ENCODE measurements at regions not wholly inside any gene's neighbourhood (a gene's known extent, or its start where the extent isn't known, plus 50 kb on each side); places are given as distances from the start of the nearest gene placed in this dataset.

DNA sequence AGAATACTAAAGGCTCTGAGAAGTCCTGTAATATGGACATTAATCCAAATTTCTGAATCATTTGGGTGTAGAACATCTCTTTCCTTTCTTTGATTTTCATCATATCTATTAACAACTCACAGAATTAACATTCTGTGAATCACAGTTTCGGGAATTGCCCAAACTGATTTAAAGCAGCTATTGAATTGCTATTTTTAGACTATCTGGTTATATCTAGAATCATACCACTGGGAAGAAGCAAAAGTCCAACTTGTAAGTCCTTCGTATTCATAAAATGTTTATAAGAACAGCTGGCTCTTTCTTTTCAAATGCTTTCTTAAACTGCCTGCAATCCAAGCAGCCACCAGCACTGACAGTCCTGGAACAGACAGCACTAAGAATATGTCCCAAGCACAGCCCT, 733.0 kb downstream of the NTRK3 start:
- TF ChIP-seq, protein P1, sequence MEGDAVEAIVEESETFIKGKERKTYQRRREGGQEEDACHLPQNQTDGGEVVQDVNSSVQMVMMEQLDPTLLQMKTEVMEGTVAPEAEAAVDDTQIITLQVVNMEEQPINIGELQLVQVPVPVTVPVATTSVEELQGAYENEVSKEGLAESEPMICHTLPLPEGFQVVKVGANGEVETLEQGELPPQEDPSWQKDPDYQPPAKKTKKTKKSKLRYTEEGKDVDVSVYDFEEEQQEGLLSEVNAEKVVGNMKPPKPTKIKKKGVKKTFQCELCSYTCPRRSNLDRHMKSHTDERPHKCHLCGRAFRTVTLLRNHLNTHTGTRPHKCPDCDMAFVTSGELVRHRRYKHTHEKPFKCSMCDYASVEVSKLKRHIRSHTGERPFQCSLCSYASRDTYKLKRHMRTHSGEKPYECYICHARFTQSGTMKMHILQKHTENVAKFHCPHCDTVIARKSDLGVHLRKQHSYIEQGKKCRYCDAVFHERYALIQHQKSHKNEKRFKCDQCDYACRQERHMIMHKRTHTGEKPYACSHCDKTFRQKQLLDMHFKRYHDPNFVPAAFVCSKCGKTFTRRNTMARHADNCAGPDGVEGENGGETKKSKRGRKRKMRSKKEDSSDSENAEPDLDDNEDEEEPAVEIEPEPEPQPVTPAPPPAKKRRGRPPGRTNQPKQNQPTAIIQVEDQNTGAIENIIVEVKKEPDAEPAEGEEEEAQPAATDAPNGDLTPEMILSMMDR (conservative IDR thresholded peaks at IDR 0.05; ENCODE audit: low read length), result no peak
- TF ChIP-seq EZH2phosphoT487 (IDR thresholded peaks at IDR 0.05; ENCODE audit: borderline replicate concordance, low read depth, low read length), result no peak

Measured in OCI-LY7 (cell line).